B cell (primary cell): ENCODE measurements at regions not wholly inside any gene's neighbourhood (a gene's known extent, or its start where the extent isn't known, plus 50 kb on each side); places are given as distances from the start of the nearest gene placed in this dataset.

Experiments
- ATAC-seq: fragments of 200-7000 bp; cut with Tn5 transposase; one replicate; pipeline ENCODE4 v1.10.0; 2021; ENCODE audit warnings: low read depth, mild to moderate bottlenecking, moderate number of reproducible peaks, moderate library complexity
- CTCF ChIA-PET: fragments of 350-600 bp; sonication (Branson Sonifier 250); formaldehyde crosslinking; loops from one replicate; lab custom pipeline; 2021; ENCODE audit warnings: antibody characterized with exemption, inconsistent platforms; lab: Charles Lee
- POLR2A ChIA-PET: fragments of 350-600 bp; sonication (Branson Sonifier 250); formaldehyde crosslinking; loops from one replicate; lab custom pipeline; 2021; ENCODE audit warnings: antibody characterized with exemption; lab: Charles Lee
- DNase-seq: peaks from one replicate; pipeline ENCODE4 v3.0.0; 2013
- H2AFZ ChIP-seq: 2 replicates; pipeline ENCODE4 v1.6.1; 2012; ENCODE audit warnings: mild to moderate bottlenecking, low read depth, low read length; ENCODE audit not compliant: insufficient read depth, poor library complexity, severe bottlenecking
- H3K27ac ChIP-seq, 2 donors: 1 replicate in 1 of 2; 2 replicates in 1 of 2; pipeline ENCODE4 v1.5.1; 2012 to 2013; ENCODE audit warnings: low read length in 2 of 2, mild to moderate bottlenecking in 2 of 2, moderate library complexity in 1 of 2
- H3K27me3 ChIP-seq, 4 experiments: fragments of 200-600 bp in 1 of 4; sonication (generic) in 1 of 4; replicated peaks in 1 of 4; 1 replicate in 2 of 4; 2 replicates in 2 of 4; pipeline versions ENCODE4 v1.6.1 to v1.7.0; 2013 to 2016; ENCODE audit warnings: low read length in 3 of 4, mild to moderate bottlenecking in 2 of 4, mixed read lengths in 1 of 4, moderate library complexity in 1 of 4; ENCODE audit not compliant: insufficient read depth in 4 of 4, control insufficient read depth in 3 of 4; ENCODE audit errors: control extremely low read depth in 1 of 4
- H3K36me3 ChIP-seq, 2 experiments: replicated peaks in 1 of 2; 1 replicate in 1 of 2; 2 replicates in 1 of 2; pipeline versions ENCODE4 v1.6.1 to v1.7.1; 2013; ENCODE audit warnings: low read length in 1 of 2; ENCODE audit not compliant: insufficient read depth in 2 of 2, control insufficient read depth in 1 of 2; ENCODE audit errors: control extremely low read depth in 1 of 2, extremely low read depth in 1 of 2
- H3K4me1 ChIP-seq, 2 donors: fragments of 200-600 bp in 1 of 2; sonication (generic) in 1 of 2; 1 replicate in 1 of 2; 2 replicates in 1 of 2; pipeline versions ENCODE4 v1.5.1 to v1.6.1; 2013 to 2017; ENCODE audit warnings: low read length in 2 of 2; ENCODE audit not compliant: control insufficient read depth in 2 of 2, insufficient read depth in 2 of 2
- H3K4me2 ChIP-seq: replicated peaks from 2 replicates; pipeline ENCODE3; 2012; ENCODE audit warnings: mild to moderate bottlenecking, low read depth, low read length; ENCODE audit not compliant: poor library complexity, severe bottlenecking
- H3K4me3 ChIP-seq, 5 experiments: fragments of 200-600 bp in 1 of 5; sonication (generic) in 1 of 5; 1 replicate in 3 of 5; 2 replicates in 2 of 5; pipeline versions ENCODE4 v1.5.1 to v1.7.0; 2011 to 2016; ENCODE audit warnings: low read length in 4 of 5, mild to moderate bottlenecking in 4 of 5, low read depth in 2 of 5, control low read depth in 1 of 5, moderate library complexity in 1 of 5; ENCODE audit not compliant: insufficient read depth in 1 of 5; ENCODE audit errors: control extremely low read depth in 1 of 5, extremely low read depth in 1 of 5
- H3K79me2 ChIP-seq: fragments of 200-600 bp; sonication (generic); one replicate; pipeline ENCODE4 v1.6.0; 2016; ENCODE audit warnings: low read length; ENCODE audit not compliant: control insufficient read depth, insufficient read depth
- H3K9ac ChIP-seq: fragments of 200-600 bp; sonication (generic); 2 replicates; pipeline ENCODE4 v1.6.1; 2017; ENCODE audit warnings: mild to moderate bottlenecking, low read length, moderate library complexity
- H3K9me3 ChIP-seq, 3 donors: one replicate each; pipeline versions ENCODE4 v1.6.1 to v1.7.1; 2013; ENCODE audit warnings: low read length in 2 of 3; ENCODE audit not compliant: control insufficient read depth in 2 of 3, insufficient read depth in 1 of 3; ENCODE audit errors: control extremely low read depth in 1 of 3
- H4K20me1 ChIP-seq: 2 replicates; pipeline ENCODE4 v1.6.0; 2012; ENCODE audit warnings: mild to moderate bottlenecking, low read length; ENCODE audit not compliant: insufficient read depth, control insufficient read depth, poor library complexity, severe bottlenecking
- H3K27ac Mint-ChIP-seq: one replicate; pipeline ENCODE4 v1.8.0; 2021; ENCODE audit warnings: mixed read lengths
- H3K27me3 Mint-ChIP-seq: one replicate; pipeline ENCODE4 v1.8.0; 2021; ENCODE audit warnings: mixed read lengths
- H3K4me1 Mint-ChIP-seq: one replicate; pipeline ENCODE4 v1.8.0; 2021; ENCODE audit warnings: mixed read lengths
- H3K4me3 Mint-ChIP-seq: one replicate; pipeline ENCODE4 v1.8.0; 2021; ENCODE audit warnings: mixed read lengths
- H3K9me3 Mint-ChIP-seq: one replicate; pipeline ENCODE4 v1.8.0; 2022; ENCODE audit warnings: mixed read lengths; ENCODE audit not compliant: insufficient read depth
- CTCF ChIP-seq: fragments of 200-600 bp; IDR thresholded peaks from one replicate; pipeline ENCODE4 v1.8.0; 2022; ENCODE audit warnings: antibody characterized with exemption, mild to moderate bottlenecking
- EZH2 ChIP-seq: IDR thresholded peaks from 2 replicates; pipeline ENCODE4 v1.6.1; 2012; ENCODE audit warnings: borderline replicate concordance, low read depth, mild to moderate bottlenecking, moderate library complexity, low read length; ENCODE audit not compliant: insufficient read depth, poor library complexity, severe bottlenecking
- WGBS: methylation state at CpG from one replicate; pipeline ENCODE4 v1.1.5; 2013; ENCODE audit warnings: missing lambda C conversion rate; ENCODE audit not compliant: insufficient coverage; 5-methylcytosine and 5-hydroxymethylcytosine counted together
- intact Hi-C: fragments of 100-400 bp; cut with micrococcal nuclease; formaldehyde crosslinking; loops from one replicate; pipeline ENCODE4 v1.10.0; 2022

- Mint-ChIP-seq H3K27me3 (no peaks in the 10 kb centered on the region), H3K27ac (no peak overlapping the region), H3K9me3 (no peaks in the 10 kb centered on the region), H3K4me3 (no peak overlapping the region), H3K4me1 (peaks cover 14% of the 10 kb centered on the region)
- TF ChIP-seq CTCF (no peak), EZH2 (no peak)
- no peak overlapping the region for H3K27ac ChIP-seq
- H3K27me3 ChIP-seq: no peaks in the 10 kb centered on the region
- DNase-seq (no peak), ATAC-seq (no peak)
- H3K4me1 ChIP-seq: peaks cover 0 to 9% of the 10 kb centered on the region in 2 donors
- H4K20me1 ChIP-seq: no peaks in the 10 kb centered on the region
- WGBS: 100% methylated on average over 1 of the region's 2 CpGs
- no peak overlapping the region for H2AFZ ChIP-seq
- no peak overlapping the region for H3K4me3 ChIP-seq
- no peaks in the 10 kb centered on the region for H3K79me2 ChIP-seq
- H3K36me3 ChIP-seq: no peaks in the 10 kb centered on the region
- no peak overlapping the region for H3K4me2 ChIP-seq
- ChIA-PET POLR2A (no interaction called here), CTCF (no interaction called here)
- H3K9ac ChIP-seq: no peak overlapping the region
- H3K9me3 ChIP-seq: peaks cover 0 to 14% (median 14%) of the 10 kb centered on the region in 3 donors
- intact Hi-C loops: no loop called here
Observed at GRCh38 chr5:89230178-89230577, 347.2 kb upstream of the MEF2C start.

- H3K9me3 ChIP-seq: peaks cover 0 to 14% (median 14%) of the 10 kb centered on the region in 3 donors
- no peak for TF ChIP-seq CTCF
- TF ChIP-seq EZH2: no peak
- H3K4me1 ChIP-seq: peaks cover 0 to 9% of the 10 kb centered on the region in 2 donors
- no peaks in the 10 kb centered on the region for H3K27me3 Mint-ChIP-seq
- 97% methylated on average over 8 of the region's 8 CpGs for WGBS
- H3K9me3 Mint-ChIP-seq: no peaks in the 10 kb centered on the region
- no peak overlapping the region for H3K27ac ChIP-seq
- H4K20me1 ChIP-seq: no peaks in the 10 kb centered on the region
- DNase-seq (no peak), ATAC-seq (no peak)
- no peak overlapping the region for H3K4me2 ChIP-seq
- H3K4me3 ChIP-seq: no peak overlapping the region
- no peak overlapping the region for H3K4me3 Mint-ChIP-seq
- no peak overlapping the region for H2AFZ ChIP-seq
- H3K36me3 ChIP-seq: no peaks in the 10 kb centered on the region
- intact Hi-C loops: no loop called here
- H3K9ac ChIP-seq: no peak overlapping the region
- no peaks in the 10 kb centered on the region for H3K79me2 ChIP-seq
- ChIA-PET POLR2A (no interaction called here), CTCF (no interaction called here)
- H3K27ac Mint-ChIP-seq: no peak overlapping the region
- H3K27me3 ChIP-seq: no peaks in the 10 kb centered on the region
- H3K4me1 Mint-ChIP-seq: peaks cover 14% of the 10 kb centered on the region
Observed at GRCh38 chr5:89229331-89230070, 346.5 kb upstream of the MEF2C start.
